D721Med (cell line): ENCODE measurements at regions not wholly inside any gene's neighbourhood (a gene's known extent, or its start where the extent isn't known, plus 50 kb on each side); places are given as distances from the start of the nearest gene placed in this dataset.
A peak's percentile ranks its signal among the peaks of the same experiment; 100 is the strongest.

Source experiments
- DNase-seq: peaks from one replicate; pipeline ENCODE4 v3.0.0; 2011; ENCODE audit warnings: low spot score; ENCODE audit not compliant: insufficient read length
- FAIRE-seq: peaks from 2 replicates; lab custom pipeline; 2011; peaks lifted over from hg19 to GRCh38; lab: Jason Lieb, UNC
- TF ChIP-seq, protein P1 (sequence below): IDR thresholded peaks from 2 replicates; pipeline ENCODE4 v1.5.1; 2012; ENCODE audit warnings: mild to moderate bottlenecking, control low read depth; ENCODE audit not compliant: insufficient read depth; ENCODE audit errors: missing control alignments

DNA sequence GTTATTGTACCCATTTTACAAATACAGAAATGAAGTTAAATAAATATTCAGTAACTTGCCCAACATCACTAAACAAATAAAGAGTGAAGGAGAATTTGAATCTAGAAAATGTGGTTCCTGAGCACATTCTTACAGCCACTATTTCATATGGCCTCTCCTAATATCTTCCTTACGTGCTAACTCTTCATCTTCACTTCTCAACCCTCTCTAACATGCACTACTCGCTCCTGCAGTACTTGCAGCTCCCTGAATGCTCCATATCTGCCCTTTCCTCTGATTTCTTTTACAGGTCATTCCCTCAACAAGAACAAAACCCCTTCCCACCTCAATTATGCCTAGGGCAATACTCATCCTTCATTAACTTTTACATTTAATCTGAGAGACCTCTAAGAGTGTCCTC, 711.5 kb downstream of the CETN3 start:
- no peak for DNase-seq
- peak; percentile 6 for FAIRE-seq
- TF ChIP-seq, protein P1, sequence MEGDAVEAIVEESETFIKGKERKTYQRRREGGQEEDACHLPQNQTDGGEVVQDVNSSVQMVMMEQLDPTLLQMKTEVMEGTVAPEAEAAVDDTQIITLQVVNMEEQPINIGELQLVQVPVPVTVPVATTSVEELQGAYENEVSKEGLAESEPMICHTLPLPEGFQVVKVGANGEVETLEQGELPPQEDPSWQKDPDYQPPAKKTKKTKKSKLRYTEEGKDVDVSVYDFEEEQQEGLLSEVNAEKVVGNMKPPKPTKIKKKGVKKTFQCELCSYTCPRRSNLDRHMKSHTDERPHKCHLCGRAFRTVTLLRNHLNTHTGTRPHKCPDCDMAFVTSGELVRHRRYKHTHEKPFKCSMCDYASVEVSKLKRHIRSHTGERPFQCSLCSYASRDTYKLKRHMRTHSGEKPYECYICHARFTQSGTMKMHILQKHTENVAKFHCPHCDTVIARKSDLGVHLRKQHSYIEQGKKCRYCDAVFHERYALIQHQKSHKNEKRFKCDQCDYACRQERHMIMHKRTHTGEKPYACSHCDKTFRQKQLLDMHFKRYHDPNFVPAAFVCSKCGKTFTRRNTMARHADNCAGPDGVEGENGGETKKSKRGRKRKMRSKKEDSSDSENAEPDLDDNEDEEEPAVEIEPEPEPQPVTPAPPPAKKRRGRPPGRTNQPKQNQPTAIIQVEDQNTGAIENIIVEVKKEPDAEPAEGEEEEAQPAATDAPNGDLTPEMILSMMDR: no peak

DNA sequence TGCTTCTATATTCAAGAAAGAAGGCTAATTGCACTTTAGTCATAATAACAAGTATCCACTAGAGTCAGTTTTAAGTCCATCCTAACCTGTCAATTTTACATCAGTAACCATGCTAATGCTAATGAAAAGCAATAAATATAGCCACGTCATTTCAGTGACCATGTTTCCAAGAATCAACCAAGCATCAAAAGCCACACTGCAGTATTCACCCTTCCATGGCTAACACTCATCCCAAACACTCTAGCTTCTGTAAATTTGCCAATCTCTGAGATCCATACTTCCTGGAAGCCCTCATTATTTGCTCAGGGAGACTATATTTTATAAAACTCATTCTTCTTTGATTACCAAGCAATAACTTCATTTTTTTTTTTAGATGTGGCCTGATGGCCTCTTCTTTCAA, 712.0 kb downstream of the CETN3 start:
- DNase-seq (no peak), FAIRE-seq (no peak)
- TF ChIP-seq, protein P1: no peak

DNA sequence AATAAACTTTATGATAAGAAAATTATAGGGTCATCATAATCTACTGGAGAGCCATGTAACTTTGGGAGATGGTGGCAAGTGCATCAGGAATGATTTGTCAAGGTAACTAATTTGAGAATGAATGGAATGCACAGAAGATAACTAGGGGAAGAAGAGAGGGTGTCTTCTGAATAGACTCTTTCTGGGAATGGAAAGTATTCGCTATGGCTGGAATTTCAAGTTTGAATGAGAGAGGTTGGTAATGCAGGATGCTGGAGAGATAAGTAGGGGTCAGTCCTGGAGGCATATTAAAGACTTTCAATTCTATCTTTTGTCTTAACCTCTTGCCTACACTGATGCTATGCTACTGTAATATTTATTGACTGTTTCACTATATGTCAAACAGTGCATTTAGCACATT, 714.2 kb downstream of the CETN3 start:
- FAIRE-seq: no peak
- TF ChIP-seq, protein P1: no peak

DNA sequence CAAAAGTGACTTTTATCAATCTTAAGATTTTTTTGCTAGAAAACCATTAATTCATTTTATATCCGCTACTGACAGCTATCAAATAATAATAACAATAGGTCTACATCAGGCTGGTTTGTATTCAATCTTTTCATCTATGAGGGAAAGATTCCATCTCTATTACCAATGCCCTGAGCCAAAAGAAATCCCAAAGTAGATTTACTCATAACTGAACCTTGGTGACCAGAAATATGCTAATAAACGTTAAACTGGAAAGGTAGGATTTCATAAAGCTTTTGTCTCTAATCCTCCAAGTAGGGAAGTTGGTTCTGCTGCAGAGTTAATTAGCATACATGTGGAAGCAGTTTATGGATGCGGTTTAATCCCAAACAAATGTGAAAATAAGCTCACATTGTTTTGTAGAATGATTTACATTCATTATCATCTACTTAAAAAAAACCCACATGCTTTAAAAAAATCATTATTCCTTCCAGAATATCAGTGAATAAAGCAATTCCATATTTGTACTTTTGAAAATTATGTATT, 715.5 kb downstream of the CETN3 start:
- no peak for FAIRE-seq

More for the DNA sequence above, 714.2 kb downstream of the CETN3 start:
- no peak for DNase-seq

DNA sequence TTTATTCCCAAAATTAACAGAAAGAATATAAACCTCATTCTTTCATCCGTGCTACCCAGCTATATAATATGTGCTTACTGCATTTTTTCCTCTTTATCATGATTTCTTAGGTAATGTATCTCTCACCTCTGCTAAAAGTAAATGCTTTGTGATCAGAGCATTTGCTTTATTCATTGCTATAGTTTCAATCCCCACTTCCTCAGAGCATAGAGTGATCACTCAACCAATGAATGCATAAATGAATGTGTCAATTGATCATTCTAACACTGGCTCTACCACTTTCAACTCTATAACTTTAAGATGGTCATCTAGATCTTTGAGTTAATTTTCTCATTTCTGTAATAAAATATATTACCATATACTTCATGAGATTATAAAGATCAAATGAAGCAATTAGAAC, 719.2 kb downstream of the CETN3 start:
- TF ChIP-seq, protein P1: no peak
- FAIRE-seq (no peak), DNase-seq (no peak)

More for the DNA sequence above, 715.5 kb downstream of the CETN3 start:
- DNase-seq: no peak
- TF ChIP-seq, protein P1: no peak

DNA sequence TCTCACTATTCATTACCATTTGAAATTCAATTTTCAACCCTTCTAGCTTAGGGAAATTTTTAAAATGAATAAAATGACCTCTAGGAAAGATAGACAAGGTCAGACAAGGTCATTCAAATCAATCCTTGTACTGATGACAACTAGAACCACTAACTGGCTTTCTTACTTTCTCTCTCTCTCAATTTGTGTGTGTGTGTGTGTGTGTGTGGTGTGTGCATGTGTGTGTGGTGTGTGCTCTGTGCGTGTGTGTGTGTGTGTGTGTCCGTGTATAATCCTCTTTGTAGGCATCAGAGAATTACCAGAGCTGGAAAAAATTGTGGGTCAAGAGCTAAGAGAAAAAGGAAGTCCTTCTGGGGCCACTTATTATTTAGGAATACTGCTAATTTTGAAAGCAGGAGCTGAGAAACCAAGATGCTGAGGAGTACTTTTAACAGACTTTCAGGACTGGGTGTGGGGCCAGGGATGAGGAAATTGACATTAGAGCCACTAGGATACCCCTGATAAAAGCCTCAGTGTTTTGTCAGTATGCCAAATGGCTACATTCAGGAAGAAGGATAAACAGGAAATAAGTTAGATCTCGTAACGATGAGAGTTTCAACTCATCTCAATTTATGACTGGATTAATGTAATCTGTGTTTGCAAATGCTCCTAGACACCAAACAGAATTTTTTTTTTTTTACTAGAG, 723.3 kb downstream of the CETN3 start:
- DNase-seq (no peak), FAIRE-seq (no peak)
- TF ChIP-seq, protein P1: no peak

DNA sequence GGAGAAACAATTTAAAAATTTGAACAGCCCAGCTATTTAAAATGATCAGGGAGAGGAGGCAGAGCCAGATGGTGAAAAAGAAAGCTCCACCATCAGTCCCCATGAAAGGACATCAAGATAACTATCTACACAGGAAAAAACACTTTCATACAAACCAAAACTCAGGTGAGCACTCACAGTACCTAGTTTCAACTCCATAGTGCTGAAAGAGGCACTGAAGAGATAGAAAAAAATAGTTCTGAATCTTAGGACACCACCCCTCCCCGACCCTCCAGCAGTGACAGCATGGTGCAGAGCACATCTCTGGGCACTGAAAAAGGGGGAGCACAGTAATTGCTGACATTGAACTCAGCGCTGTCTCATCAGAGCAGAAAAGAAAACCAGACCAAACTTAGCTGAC, 732.9 kb downstream of the CETN3 start:
- TF ChIP-seq, protein P1: no peak
- DNase-seq (no peak), FAIRE-seq (no peak)
